ENCODE measurements at regions not wholly inside any gene's neighbourhood (a gene's known extent, or its start where the extent isn't known, plus 50 kb on each side); places are given as distances from the start of the nearest gene placed in this dataset.

DNA sequence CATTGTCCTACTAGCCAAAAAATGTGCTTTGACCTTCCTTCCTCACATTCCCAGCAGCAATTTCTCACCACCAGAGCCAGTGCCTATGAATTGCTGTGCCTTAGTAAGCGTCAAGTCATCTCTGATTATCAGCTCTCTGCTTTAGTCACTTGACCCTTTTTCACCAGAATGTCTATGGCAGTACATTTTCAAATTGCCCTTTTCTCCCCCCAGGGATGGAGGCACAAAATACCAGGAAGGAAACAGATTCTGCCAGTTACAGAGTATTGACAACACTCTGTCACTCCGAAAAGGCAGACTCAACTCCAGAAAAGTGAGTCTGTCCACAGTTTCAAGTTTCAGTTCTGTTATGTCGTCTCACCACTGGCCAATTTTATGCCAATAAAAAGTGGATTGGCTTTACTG is 167.4 kb downstream of the TNFSF18 start:
- ChIA-PET CTCF (interaction anchor here (0.7 to 1.6 kb wide), 3 partner anchors 53 to 157 kb away, joined by 3 to 4 read pairs (median 3); no protein-coding TSS in a partner anchor), POLR2A (interaction anchor here (1.0 to 3.0 kb wide), 5 partner anchors 10 to 104 kb away, joined by 3 to 17 read pairs (median 4); no protein-coding TSS in a partner anchor)
- H3K27me3 Mint-ChIP-seq: peaks cover 16% of the 10 kb centered on the region
- no peak overlapping the region for H3K27ac Mint-ChIP-seq
- H3K4me3 Mint-ChIP-seq: no peak overlapping the region
- ATAC-seq (peak; percentile 83), DNase-seq (peak; percentile 40)
- H3K36me3 Mint-ChIP-seq (ENCODE audit: low read depth): no peaks in the 10 kb centered on the region
- intact Hi-C loops (cut with micrococcal nuclease): no loop called here
- peaks cover 16% of the 10 kb centered on the region for H3K4me1 Mint-ChIP-seq (ENCODE audit: low read depth)
- TF ChIP-seq, protein P1, sequence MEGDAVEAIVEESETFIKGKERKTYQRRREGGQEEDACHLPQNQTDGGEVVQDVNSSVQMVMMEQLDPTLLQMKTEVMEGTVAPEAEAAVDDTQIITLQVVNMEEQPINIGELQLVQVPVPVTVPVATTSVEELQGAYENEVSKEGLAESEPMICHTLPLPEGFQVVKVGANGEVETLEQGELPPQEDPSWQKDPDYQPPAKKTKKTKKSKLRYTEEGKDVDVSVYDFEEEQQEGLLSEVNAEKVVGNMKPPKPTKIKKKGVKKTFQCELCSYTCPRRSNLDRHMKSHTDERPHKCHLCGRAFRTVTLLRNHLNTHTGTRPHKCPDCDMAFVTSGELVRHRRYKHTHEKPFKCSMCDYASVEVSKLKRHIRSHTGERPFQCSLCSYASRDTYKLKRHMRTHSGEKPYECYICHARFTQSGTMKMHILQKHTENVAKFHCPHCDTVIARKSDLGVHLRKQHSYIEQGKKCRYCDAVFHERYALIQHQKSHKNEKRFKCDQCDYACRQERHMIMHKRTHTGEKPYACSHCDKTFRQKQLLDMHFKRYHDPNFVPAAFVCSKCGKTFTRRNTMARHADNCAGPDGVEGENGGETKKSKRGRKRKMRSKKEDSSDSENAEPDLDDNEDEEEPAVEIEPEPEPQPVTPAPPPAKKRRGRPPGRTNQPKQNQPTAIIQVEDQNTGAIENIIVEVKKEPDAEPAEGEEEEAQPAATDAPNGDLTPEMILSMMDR (IDR thresholded peaks at IDR 0.05): no peak
- H3K9me3 Mint-ChIP-seq: no peaks in the 10 kb centered on the region

DNA sequence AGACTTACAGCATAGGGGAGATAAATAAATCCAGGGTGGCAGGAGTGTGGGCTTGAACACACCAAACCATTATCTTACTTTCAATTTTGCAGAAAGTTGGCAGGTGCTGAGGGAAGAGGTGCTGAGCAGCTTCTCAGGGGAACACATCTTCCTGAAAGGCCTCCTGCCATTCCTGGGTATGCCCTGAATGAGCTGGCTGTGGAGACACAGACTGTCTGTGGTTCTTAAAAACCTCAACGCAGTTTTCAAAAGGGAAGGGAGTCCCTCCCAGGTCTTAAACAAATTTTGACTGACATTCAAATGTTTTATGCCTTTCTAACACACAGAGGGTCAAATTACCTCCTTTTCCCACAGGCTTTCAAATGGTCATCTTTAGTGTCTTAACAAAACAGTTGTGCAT is 166.9 kb downstream of the TNFSF18 start:
- Mint-ChIP-seq H3K9me3 (no peaks in the 10 kb centered on the region), H3K36me3 (ENCODE audit: low read depth) (no peaks in the 10 kb centered on the region), H3K27ac (no peak overlapping the region), H3K4me1 (ENCODE audit: low read depth) (peaks cover 16% of the 10 kb centered on the region), H3K4me3 (no peak overlapping the region), H3K27me3 (peaks cover 16% of the 10 kb centered on the region)
- TF ChIP-seq, protein P1 (IDR thresholded peaks at IDR 0.05): no peak
- ATAC-seq (no peak), DNase-seq (peak; percentile 26)
- intact Hi-C loops (cut with micrococcal nuclease): no loop called here
- ChIA-PET POLR2A (interaction anchor here (1.5 to 3.0 kb wide), 4 partner anchors 10 to 105 kb away, joined by 3 to 17 read pairs (median 4); no protein-coding TSS in a partner anchor), CTCF (interaction anchor here (1.0 to 1.6 kb wide), 2 partner anchors 54 to 105 kb away, joined by 3 to 4 read pairs; no protein-coding TSS in a partner anchor)

DNA sequence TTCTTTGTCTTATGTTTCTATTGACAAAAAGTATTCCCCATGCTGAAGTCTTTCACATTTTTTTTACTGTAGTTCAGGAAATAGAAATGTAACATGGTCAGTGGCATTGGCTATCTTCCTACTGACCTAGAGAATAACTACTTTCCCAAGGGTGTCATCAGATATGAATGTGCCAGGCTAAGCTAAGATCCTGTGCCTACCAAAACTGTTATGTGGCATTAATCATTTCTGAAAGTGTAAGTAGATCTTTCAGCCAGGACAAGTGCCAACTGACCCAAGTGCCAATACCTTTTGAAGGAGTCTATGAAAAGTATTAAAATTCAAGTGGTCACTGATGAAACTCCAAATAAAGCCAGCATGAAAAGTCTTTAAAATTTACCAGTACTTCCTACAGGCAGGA is 165.3 kb downstream of the TNFSF18 start:
- H3K9me3 Mint-ChIP-seq: no peaks in the 10 kb centered on the region
- peaks cover 12% of the 10 kb centered on the region for H3K27me3 Mint-ChIP-seq
- peaks cover 16% of the 10 kb centered on the region for H3K4me1 Mint-ChIP-seq (ENCODE audit: low read depth)
- ChIA-PET CTCF (interaction anchor here (1.4 kb wide), 2 partner anchors 140 to 143 kb away, joined by 3 read pairs; no protein-coding TSS in a partner anchor), POLR2A (interaction anchor here (3.0 kb wide), 1 partner anchor 9 kb away, joined by 17 read pairs; no protein-coding TSS in a partner anchor)
- no peak for ATAC-seq
- no peaks in the 10 kb centered on the region for H3K36me3 Mint-ChIP-seq (ENCODE audit: low read depth)
- intact Hi-C loops (cut with micrococcal nuclease): no loop called here
- H3K4me3 Mint-ChIP-seq: no peak overlapping the region
- TF ChIP-seq, protein P1 (IDR thresholded peaks at IDR 0.05): no peak
- no peak for DNase-seq
- H3K27ac Mint-ChIP-seq: no peak overlapping the region

DNA sequence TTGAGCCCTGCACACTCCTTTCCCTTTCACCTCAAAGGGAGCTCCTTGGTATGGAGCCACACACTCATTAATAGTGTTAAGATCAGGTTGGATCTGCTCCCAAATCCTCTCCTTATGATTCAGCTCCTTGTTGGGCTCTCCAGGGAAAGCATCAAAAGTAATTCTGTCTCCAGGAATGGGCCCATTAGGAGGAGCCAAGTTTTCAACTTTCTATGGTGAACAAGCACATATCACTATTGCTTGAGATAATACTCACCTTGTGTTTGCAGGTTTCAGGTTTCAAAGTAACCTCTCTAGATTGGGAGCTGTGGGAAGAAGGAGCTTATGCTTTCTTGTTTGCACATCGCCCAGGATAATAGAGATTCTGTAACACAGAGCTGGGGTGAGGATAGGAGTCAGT is 164.8 kb downstream of the TNFSF18 start:
- ChIA-PET POLR2A (no interaction called here), CTCF (interaction anchor here (1.4 kb wide), 2 partner anchors 141 to 144 kb away, joined by 3 read pairs; no protein-coding TSS in a partner anchor)
- ATAC-seq (no peak), DNase-seq (no peak)
- Mint-ChIP-seq H3K9me3 (no peaks in the 10 kb centered on the region), H3K27me3 (peaks cover 7% of the 10 kb centered on the region), H3K4me3 (no peak overlapping the region), H3K36me3 (ENCODE audit: low read depth) (no peaks in the 10 kb centered on the region), H3K27ac (no peak overlapping the region), H3K4me1 (ENCODE audit: low read depth) (peaks cover 16% of the 10 kb centered on the region)
- TF ChIP-seq, protein P1 (IDR thresholded peaks at IDR 0.05): no peak
- intact Hi-C loops (cut with micrococcal nuclease): no loop called here

DNA sequence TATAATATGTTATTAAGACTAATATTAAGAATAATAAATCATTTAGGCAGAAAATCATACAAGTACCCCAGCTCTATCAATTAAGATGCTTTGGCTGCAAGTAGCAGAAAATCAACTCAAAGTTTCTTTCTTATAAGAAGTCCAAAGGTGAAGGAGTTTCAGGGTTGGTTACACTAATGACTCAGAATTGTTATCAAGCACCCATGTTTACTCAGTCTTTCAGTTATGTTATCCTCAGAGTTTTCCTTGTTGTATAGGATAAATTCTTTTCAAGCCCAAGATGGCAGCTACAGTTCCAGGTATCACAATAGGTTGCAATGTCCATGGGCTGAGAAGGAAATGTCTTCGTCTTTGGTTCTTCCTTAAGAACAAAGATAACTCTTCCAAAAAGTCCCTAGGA is 163.6 kb downstream of the TNFSF18 start:
- Mint-ChIP-seq H3K27me3 (peaks cover 4% of the 10 kb centered on the region), H3K9me3 (no peaks in the 10 kb centered on the region), H3K4me3 (no peak overlapping the region), H3K36me3 (ENCODE audit: low read depth) (no peaks in the 10 kb centered on the region), H3K4me1 (ENCODE audit: low read depth) (peaks cover 16% of the 10 kb centered on the region), H3K27ac (no peak overlapping the region)
- intact Hi-C loops (cut with micrococcal nuclease): no loop called here
- ATAC-seq (no peak), DNase-seq (no peak)
- POLR2A ChIA-PET: no interaction called here
- TF ChIP-seq, protein P1 (IDR thresholded peaks at IDR 0.05): no peak
- CTCF ChIA-PET: no interaction called here
